CD4-positive, alpha-beta T cell treated with Interleukin-4 for 1 hour (primary cell): ENCODE measurements at regions not wholly inside any gene's neighbourhood (a gene's known extent, or its start where the extent isn't known, plus 50 kb on each side); places are given as distances from the start of the nearest gene placed in this dataset.

Experiments used
- DNase-seq, 2 donors: peaks; one replicate each; pipeline ENCODE4 v3.0.0-alpha.2; 2020 to 2022

- DNase-seq = no peak
Observed at GRCh38 chr21:16979574-16979973, 533.3 kb upstream of the CXADR start.

GRCh38 chr21:16983420-16983819, 529.4 kb upstream of the CXADR start:
- DNase-seq = no peak

GRCh38 chr21:16992448-16992847, 520.4 kb upstream of the CXADR start:
- no peak for DNase-seq

GRCh38 chr21:16993416-16994038, 519.3 kb upstream of the CXADR start:
- DNase-seq = no peak

GRCh38 chr21:17002594-17003257, 510.1 kb upstream of the CXADR start:
- DNase-seq = no peak

GRCh38 chr21:17003258-17003615, 509.6 kb upstream of the CXADR start:
- DNase-seq = no peak

- no peak for DNase-seq
Observed at GRCh38 chr21:17003763-17004373, 509.0 kb upstream of the CXADR start.

GRCh38 chr21:17032141-17032655, 480.6 kb upstream of the CXADR start:
- no peak for DNase-seq

GRCh38 chr21:17044696-17045095, 468.1 kb upstream of the CXADR start:
- DNase-seq = no peak

GRCh38 chr21:17045214-17045853, 467.5 kb upstream of the CXADR start:
- DNase-seq = no peak

GRCh38 chr21:17048974-17049373, 463.9 kb upstream of the CXADR start:
- no peak for DNase-seq

- DNase-seq = no peak
Observed at GRCh38 chr21:17050156-17050555, 462.7 kb upstream of the CXADR start.

GRCh38 chr21:17050646-17051045, 462.2 kb upstream of the CXADR start:
- no peak for DNase-seq

- no peak for DNase-seq
Observed at GRCh38 chr21:17051054-17051453, 461.8 kb upstream of the CXADR start.

- no peak for DNase-seq
Observed at GRCh38 chr21:17053321-17053720, 459.5 kb upstream of the CXADR start.

GRCh38 chr21:17059936-17060335, 452.9 kb upstream of the CXADR start:
- no peak for DNase-seq

- DNase-seq = no peak
Observed at GRCh38 chr21:17066006-17066405, 446.8 kb upstream of the CXADR start.

GRCh38 chr21:17071093-17071492, 441.8 kb upstream of the CXADR start:
- DNase-seq = no peak

GRCh38 chr21:17081193-17081592, 431.6 kb upstream of the CXADR start:
- DNase-seq = no peak

GRCh38 chr21:17082843-17083483, 429.9 kb upstream of the CXADR start:
- no peak for DNase-seq

GRCh38 chr21:17085707-17086106, 427.1 kb upstream of the CXADR start:
- no peak for DNase-seq

GRCh38 chr21:17088500-17088899, 424.3 kb upstream of the CXADR start:
- DNase-seq = no peak

- DNase-seq = no peak
Observed at GRCh38 chr21:17089091-17089491, 423.8 kb upstream of the CXADR start.
